ENCODE measurements at regions not wholly inside any gene's neighbourhood (a gene's known extent, or its start where the extent isn't known, plus 50 kb on each side); places are given as distances from the start of the nearest gene placed in this dataset.

- no peaks in the 10 kb centered on the region for H3K27me3 ChIP-seq
- H3K9me3 ChIP-seq: no peaks in the 10 kb centered on the region
- no peak overlapping the region for H3K4me3 ChIP-seq
- intact Hi-C loops (cut with DNase I; ENCODE audit: low total_unique reads): no loop called here
- H3K27ac ChIP-seq: no peak overlapping the region
- TF ChIP-seq CTCF (IDR thresholded peaks at IDR 0.05): no peak
- DNase-seq: no peak
- no peaks in the 10 kb centered on the region for H3K36me3 ChIP-seq
- no peaks in the 10 kb centered on the region for H3K4me1 ChIP-seq
These were observed 120.2 kb downstream of the ICE1 start for GRCh38 chr5:5542654-5543053.

GRCh38 chr5:5540065-5540464, 117.6 kb downstream of the ICE1 start:
- no peaks in the 10 kb centered on the region for H3K9me3 ChIP-seq
- no peak overlapping the region for H3K27ac ChIP-seq
- no peak for DNase-seq
- TF ChIP-seq CTCF (IDR thresholded peaks at IDR 0.05): no peak
- no peak overlapping the region for H3K4me3 ChIP-seq
- intact Hi-C loops (cut with DNase I; ENCODE audit: low total_unique reads): no loop called here
- H3K27me3 ChIP-seq: no peaks in the 10 kb centered on the region
- no peaks in the 10 kb centered on the region for H3K36me3 ChIP-seq
- H3K4me1 ChIP-seq: no peaks in the 10 kb centered on the region

Data from tibial artery (tissue), 4 donors.